ENCODE measurements at regions not wholly inside any gene's neighbourhood (a gene's known extent, or its start where the extent isn't known, plus 50 kb on each side); places are given as distances from the start of the nearest gene placed in this dataset.

- H3K4me3 ChIP-seq (ENCODE audit: low read depth in 2 of 2, low read length in 2 of 2): no peak overlapping the region
- H3K36me3 ChIP-seq (ENCODE audit: control insufficient read depth, insufficient read depth, low read length): no peaks in the 10 kb centered on the region
- BruUV-seq (replicated peaks): no TSS peak
- no peaks in the 10 kb centered on the region for H3K27me3 ChIP-seq (ENCODE audit: control insufficient read depth, insufficient read depth, low read length)
- DNase-seq (ENCODE audit: low read depth, low spot score) (no peak), ATAC-seq (no peak)
- in situ Hi-C loops (cut with HindIII; ENCODE audit: low pct_unique_long_range_greater_than_20kb, low sequenced_read_pairs): no loop called here
- H3K4me1 ChIP-seq (ENCODE audit: control insufficient read depth, insufficient read depth, low read length): no peaks in the 10 kb centered on the region
- intact Hi-C loops (cut with micrococcal nuclease; ENCODE audit: unreplicated experiment): no loop called here
- POLR2A ChIA-PET: no interaction called here
- CTCF ChIA-PET: no interaction called here
- no peak overlapping the region for H3K27ac ChIP-seq (ENCODE audit: low read length)
- TF ChIP-seq TCF7L2 (IDR thresholded peaks at IDR 0.05; ENCODE audit: low read depth, low read length): no peak
- no peak for TF ChIP-seq REST (IDR thresholded peaks at IDR 0.05; ENCODE audit: insufficient read depth in 1 of 2, low read depth in 2 of 2, low read length in 1 of 2)
- no peak for TF ChIP-seq SIN3A (IDR thresholded peaks at IDR 0.05; ENCODE audit: borderline replicate concordance, insufficient read depth, low read depth, low read length)
- no peak for TF ChIP-seq CTCF (IDR thresholded peaks at IDR 0.05)
- no peak for TF ChIP-seq POLR2AphosphoS5 (IDR thresholded peaks at IDR 0.05; ENCODE audit: low read depth, low read length)
- no peaks in the 10 kb centered on the region for H3K9me3 ChIP-seq (ENCODE audit: control insufficient read depth, insufficient read depth, low read depth, low read length)
These were observed 141.9 kb upstream of the TECRL start for GRCh38 chr4:64551125-64551524.

GRCh38 chr4:64545593-64545992 lies 136.3 kb upstream of the TECRL start:
- Histone ChIP-seq H3K9me3 (ENCODE audit: control insufficient read depth, insufficient read depth, low read depth, low read length) (no peaks in the 10 kb centered on the region), H3K4me3 (ENCODE audit: low read depth in 2 of 2, low read length in 2 of 2) (no peak overlapping the region), H3K36me3 (ENCODE audit: control insufficient read depth, insufficient read depth, low read length) (no peaks in the 10 kb centered on the region), H3K27me3 (ENCODE audit: control insufficient read depth, insufficient read depth, low read length) (no peaks in the 10 kb centered on the region), H3K27ac (ENCODE audit: low read length) (no peak overlapping the region), H3K4me1 (ENCODE audit: control insufficient read depth, insufficient read depth, low read length) (no peaks in the 10 kb centered on the region)
- POLR2A ChIA-PET: no interaction called here
- CTCF ChIA-PET: no interaction called here
- no peak for ATAC-seq
- in situ Hi-C loops (cut with HindIII; ENCODE audit: low pct_unique_long_range_greater_than_20kb, low sequenced_read_pairs) (no loop called here), intact Hi-C loops (cut with micrococcal nuclease; ENCODE audit: unreplicated experiment) (no loop called here)
- no TSS peak for BruUV-seq (replicated peaks)
- no peak for DNase-seq (ENCODE audit: low read depth, low spot score)
- no peak for TF ChIP-seq CTCF (IDR thresholded peaks at IDR 0.05)
- TF ChIP-seq REST (IDR thresholded peaks at IDR 0.05; ENCODE audit: insufficient read depth in 1 of 2, low read depth in 2 of 2, low read length in 1 of 2): no peak
- no peak for TF ChIP-seq SIN3A (IDR thresholded peaks at IDR 0.05; ENCODE audit: borderline replicate concordance, insufficient read depth, low read depth, low read length)
- TF ChIP-seq TCF7L2 (IDR thresholded peaks at IDR 0.05; ENCODE audit: low read depth, low read length): no peak
- no peak for TF ChIP-seq POLR2AphosphoS5 (IDR thresholded peaks at IDR 0.05; ENCODE audit: low read depth, low read length)

Data from Panc1 (cell line).